Activated CD4-positive, alpha-beta T cell treated with anti-CD3 and anti-CD28 coated beads, Interleukin-2, Interleukin-4, amounts not matched to agents 100 ng/mL and 50 ng/mL, durations not matched to agents 16 hours and 8 hours (primary cell): ENCODE measurements at regions not wholly inside any gene's neighbourhood (a gene's known extent, or its start where the extent isn't known, plus 50 kb on each side); places are given as distances from the start of the nearest gene placed in this dataset.
"Not testable (repeated sequence)": the region's sequence is repeated elsewhere in the genome, so short reads cannot be mapped to it uniquely, and the experiment has no call there.

Experiments used
- DNase-seq: peaks from one replicate; pipeline ENCODE4 v3.0.0-alpha.2; 2020; ENCODE audit warnings: low spot score

- no peak for DNase-seq
Observed at GRCh38 chr21:28126521-28127174, 866.0 kb downstream of the LTN1 start.

GRCh38 chr21:28124541-28124940 is 868.1 kb downstream of the LTN1 start:
- DNase-seq: no peak

- DNase-seq: no peak
Observed at GRCh38 chr21:28118570-28118969, 874.1 kb downstream of the LTN1 start.

GRCh38 chr21:28114986-28115385 is 877.7 kb downstream of the LTN1 start:
- DNase-seq: not testable (repeated sequence)

GRCh38 chr21:28113718-28114117 is 879.0 kb downstream of the LTN1 start:
- no peak for DNase-seq

GRCh38 chr21:28112511-28112910 is 880.2 kb downstream of the LTN1 start:
- DNase-seq: no peak

DNA sequence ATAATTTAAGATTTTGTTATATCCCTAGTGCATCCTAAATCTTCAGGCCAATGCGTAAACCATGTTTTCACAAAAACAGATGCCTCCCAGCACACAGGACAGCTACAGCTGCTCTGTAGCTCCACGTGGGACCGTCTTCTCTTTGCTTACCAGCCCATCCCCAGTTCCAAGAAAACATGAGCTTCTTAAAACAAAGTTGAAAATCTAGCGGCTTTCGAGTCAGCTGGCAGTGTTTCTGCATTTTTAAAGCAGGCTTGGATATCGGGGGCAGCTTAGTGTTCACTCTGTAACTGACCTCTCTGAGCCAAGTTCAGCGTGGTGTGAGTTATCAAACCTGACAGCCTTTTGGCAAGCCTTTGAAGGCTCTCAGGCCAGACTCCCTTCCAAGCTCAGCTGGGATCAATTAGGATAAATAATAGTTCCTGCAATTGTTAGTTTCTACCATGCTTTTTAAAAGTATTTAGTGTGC is 881.5 kb downstream of the LTN1 start:
- no peak for DNase-seq

GRCh38 chr21:28110716-28111115 is 882.0 kb downstream of the LTN1 start:
- DNase-seq: no peak

GRCh38 chr21:28110074-28110473 is 882.6 kb downstream of the LTN1 start:
- DNase-seq: no peak

GRCh38 chr21:28106370-28106890 is 886.2 kb downstream of the LTN1 start:
- DNase-seq: no peak

DNA sequence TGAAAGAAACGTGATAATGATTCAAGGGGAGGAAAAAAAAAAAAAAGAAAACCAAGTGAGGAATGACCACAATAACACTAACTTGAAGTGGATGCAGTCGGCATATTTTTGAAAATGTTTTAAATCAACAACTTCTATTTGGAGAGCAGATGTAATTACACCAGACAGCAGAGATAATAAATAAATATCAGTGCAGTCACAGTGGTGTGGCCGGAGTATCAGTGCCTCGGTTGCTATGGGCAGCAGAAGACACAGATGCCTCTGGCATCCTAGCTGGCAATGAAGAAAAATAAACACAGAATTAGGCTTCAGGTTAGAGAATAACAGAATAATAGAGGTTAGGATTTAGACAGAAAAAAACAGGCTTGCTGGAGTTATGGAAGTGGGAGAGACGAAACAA is 888.3 kb downstream of the LTN1 start:
- no peak for DNase-seq

DNA sequence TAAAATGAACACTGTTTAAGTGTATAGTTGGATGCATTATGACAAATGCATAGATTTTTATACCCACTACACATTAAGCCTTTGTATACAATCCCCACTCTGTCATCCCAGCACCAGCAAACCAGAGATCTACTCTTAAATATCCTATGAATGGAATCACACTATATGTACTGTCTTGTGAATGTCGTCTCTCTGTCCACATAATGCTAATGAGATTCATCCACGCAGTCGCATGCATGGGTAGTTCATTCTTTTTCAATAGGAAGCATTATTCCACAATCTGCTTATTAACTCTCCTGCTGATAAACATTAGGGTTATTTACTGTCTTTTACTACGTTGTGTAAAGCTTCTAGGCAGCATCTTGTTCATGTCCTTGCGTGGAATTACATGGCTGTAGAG is 892.3 kb downstream of the LTN1 start:
- no peak for DNase-seq

GRCh38 chr21:28099001-28099705 is 893.5 kb downstream of the LTN1 start:
- no peak for DNase-seq

DNA sequence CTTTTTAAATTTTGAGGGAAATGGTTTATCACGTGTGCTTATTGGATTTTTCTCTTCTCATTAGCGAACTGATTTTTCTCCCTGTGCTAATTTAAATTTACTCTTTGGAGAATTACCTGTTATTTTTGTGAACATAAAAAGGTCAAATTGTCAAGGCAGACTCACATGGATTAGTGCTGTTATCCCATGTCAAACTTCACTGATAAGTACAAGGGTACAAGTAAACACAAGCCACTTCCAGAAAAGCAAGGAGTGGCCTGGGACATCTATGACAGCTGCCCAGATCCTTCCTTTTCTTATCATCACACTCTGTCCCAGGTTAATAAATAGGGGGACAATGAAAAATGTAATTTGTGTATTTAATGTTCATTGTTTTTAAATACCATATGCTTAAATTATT is 901.2 kb downstream of the LTN1 start:
- DNase-seq: no peak

- DNase-seq: no peak
Observed at GRCh38 chr21:28090546-28090945, 902.1 kb downstream of the LTN1 start.

GRCh38 chr21:28089599-28090441 is 902.9 kb downstream of the LTN1 start:
- DNase-seq: no peak

- DNase-seq: no peak
Observed at GRCh38 chr21:28086861-28087581, 905.7 kb downstream of the LTN1 start.

GRCh38 chr21:28084951-28085350 is 907.7 kb downstream of the LTN1 start:
- no peak for DNase-seq

- no peak for DNase-seq
Observed at GRCh38 chr21:28083350-28083749, 909.3 kb downstream of the LTN1 start.

GRCh38 chr21:28078126-28078525 is 914.6 kb downstream of the LTN1 start:
- no peak for DNase-seq

- no peak for DNase-seq
Observed at GRCh38 chr21:28074676-28075075, 918.0 kb downstream of the LTN1 start.

DNA sequence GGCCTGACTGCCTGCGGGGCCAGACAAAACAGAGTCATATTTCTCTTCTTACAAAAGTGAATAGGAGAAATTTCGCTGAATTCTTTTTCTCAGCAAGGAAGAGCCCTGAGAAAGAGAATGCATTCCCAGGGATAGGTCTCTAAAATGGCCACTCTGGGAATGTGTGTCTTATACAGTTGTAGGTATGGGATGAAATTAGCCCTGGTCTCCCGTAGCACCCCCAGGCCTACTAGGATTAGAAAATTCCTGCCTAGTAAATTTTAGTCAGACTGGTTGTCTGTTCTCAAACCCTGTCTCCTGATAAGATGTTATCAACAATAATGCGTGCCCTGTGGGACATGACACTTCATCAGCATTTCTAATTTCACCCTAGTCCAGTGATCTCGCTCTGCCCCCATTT is 920.1 kb downstream of the LTN1 start:
- no peak for DNase-seq
